SH-SY5Y (cell line): ENCODE measurements at regions not wholly inside any gene's neighbourhood (a gene's known extent, or its start where the extent isn't known, plus 50 kb on each side); places are given as distances from the start of the nearest gene placed in this dataset.

ENCODE experiments used
- GATA2 ChIP-seq: IDR thresholded peaks from 2 replicates; pipeline ENCODE4 v1.6.1; 2011; ENCODE audit warnings: mild to moderate bottlenecking, low read depth, low read length
- GATA3 ChIP-seq: IDR thresholded peaks from 2 replicates; pipeline ENCODE4 v1.6.1; 2011; ENCODE audit warnings: low read depth, mild to moderate bottlenecking, low read length, moderate library complexity

DNA sequence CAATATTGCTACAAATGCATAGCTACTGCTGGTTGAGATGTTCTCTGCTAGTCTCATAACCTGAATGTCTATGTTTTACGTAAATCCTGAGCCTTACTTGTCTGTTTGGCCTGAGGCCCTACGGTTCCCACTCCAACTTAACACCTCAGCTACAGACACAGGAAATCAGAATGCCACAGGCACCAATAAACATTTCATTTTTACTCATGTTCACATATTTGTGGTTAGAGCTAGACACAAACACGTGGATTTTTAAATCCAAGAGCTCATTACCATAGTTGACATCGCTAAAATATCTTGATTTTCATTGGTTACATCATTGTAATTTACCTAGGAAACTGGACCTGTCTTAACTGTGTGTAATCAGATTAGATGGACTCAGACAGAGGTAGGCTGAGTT, 263.8 kb upstream of the CDH19 start:
- no peak for TF ChIP-seq GATA3
- no peak for TF ChIP-seq GATA2
